ENCODE measurements at regions not wholly inside any gene's neighbourhood (a gene's known extent, or its start where the extent isn't known, plus 50 kb on each side); places are given as distances from the start of the nearest gene placed in this dataset.

GRCh38 chr4:11484531-11484930, 55.8 kb upstream of the HS3ST1 start:
- no peak for DNase-seq (ENCODE audit: extremely low read depth in 1 of 2, low read depth in 1 of 2)

DNA sequence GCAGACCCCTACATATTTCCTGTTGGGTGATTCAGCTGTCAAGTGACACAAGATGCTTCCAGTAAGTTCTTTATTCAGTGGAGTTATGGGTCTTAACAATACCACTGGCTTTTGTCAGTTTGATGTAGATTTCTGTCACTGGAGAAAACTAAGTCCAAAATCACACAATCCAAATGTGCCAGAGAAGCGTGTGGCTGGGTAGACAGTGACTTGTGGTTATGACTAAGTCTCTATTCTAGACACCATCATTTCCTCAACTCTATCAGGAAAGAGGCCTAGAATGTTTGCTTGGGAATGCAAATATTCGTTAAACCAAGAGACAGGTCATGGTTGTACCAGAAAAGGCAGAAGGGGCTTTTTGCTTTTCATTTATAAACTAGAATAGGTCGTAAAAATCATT, 54.4 kb upstream of the HS3ST1 start:
- DNase-seq (ENCODE audit: extremely low read depth in 1 of 2, low read depth in 1 of 2), result no peak

DNA sequence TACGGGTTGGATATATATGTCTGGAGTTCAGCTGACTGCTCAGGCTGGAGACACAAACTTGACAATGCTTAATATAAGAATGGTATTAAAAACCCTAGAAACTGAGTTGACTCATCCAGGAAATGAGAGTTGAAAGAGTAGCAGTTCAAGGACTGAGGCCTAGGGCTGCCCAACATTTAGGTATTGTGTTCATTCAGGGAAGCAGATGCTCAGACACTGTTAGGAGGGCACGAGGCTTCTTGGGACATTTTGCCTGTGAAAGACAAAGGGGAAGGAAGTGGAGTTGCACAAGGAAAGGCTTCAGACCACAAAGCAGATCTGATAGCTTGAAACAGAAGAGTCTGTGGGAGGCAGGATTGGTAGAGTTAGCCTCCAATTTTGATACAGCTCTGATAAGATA, 52.0 kb upstream of the HS3ST1 start:
- no peak for DNase-seq (ENCODE audit: extremely low read depth in 1 of 2, low read depth in 1 of 2)
